OCI-LY7 (cell line): ENCODE measurements at regions not wholly inside any gene's neighbourhood (a gene's known extent, or its start where the extent isn't known, plus 50 kb on each side); places are given as distances from the start of the nearest gene placed in this dataset.

Source experiments
- BruUV-seq: library from RNA; stranded (reverse); fragments of 400-500 nt; replicated peaks from 2 replicates; lab custom pipeline; 2021; lab: Mats Ljungman, UMichigan
- CTCF ChIA-PET: fragments of 300-600 bp; sonication (Branson Sonifier 250); formaldehyde crosslinking; loops from one replicate; lab custom pipeline; 2022; ENCODE audit warnings: antibody characterized with exemption; ENCODE audit not compliant: unreplicated experiment; lab: Charles Lee
- POLR2A ChIA-PET: fragments of 300-600 bp; sonication (Branson Sonifier 250); formaldehyde crosslinking; loops from one replicate; lab custom pipeline; 2022; ENCODE audit warnings: antibody characterized with exemption; lab: Charles Lee
- DNase-seq: peaks from one replicate; pipeline ENCODE4 v3.0.0-alpha.2; 2015; ENCODE audit warnings: low spot score
- H2AFZ ChIP-seq: fragments of 200-600 bp; sonication (generic), shearing (Covaris generic); 2 replicates; pipeline ENCODE4 v1.6.1; 2014; ENCODE audit warnings: mild to moderate bottlenecking, antibody characterized with exemption, low read length, moderate library complexity
- H3K27ac ChIP-seq: fragments of 200-600 bp; sonication (generic); 2 replicates; pipeline ENCODE4 v1.5.1; 2014; ENCODE audit warnings: mixed run types, low read depth, mild to moderate bottlenecking, moderate library complexity, low read length, inconsistent platforms; ENCODE audit not compliant: poor library complexity, severe bottlenecking
- H3K36me3 ChIP-seq: fragments of 200-600 bp; sonication (generic); 2 replicates; pipeline ENCODE4 v1.6.1; 2014; ENCODE audit warnings: mild to moderate bottlenecking, antibody characterized with exemption, low read length, moderate library complexity, mixed read lengths; ENCODE audit not compliant: insufficient read depth
- H3K4me1 ChIP-seq: fragments of 200-600 bp; sonication (generic); 2 replicates; pipeline ENCODE4 v1.5.1; 2014; ENCODE audit warnings: mild to moderate bottlenecking, low read length; ENCODE audit not compliant: insufficient read depth, poor library complexity, severe bottlenecking
- H3K4me2 ChIP-seq: fragments of 200-600 bp; sonication (generic); 2 replicates; pipeline ENCODE4 v1.6.1; 2014; ENCODE audit warnings: mild to moderate bottlenecking, low read length
- H3K4me3 ChIP-seq: fragments of 200-600 bp; sonication (generic); 2 replicates; pipeline ENCODE4 v1.5.1; 2014; ENCODE audit warnings: mild to moderate bottlenecking, low read depth, low read length; ENCODE audit not compliant: poor library complexity, severe bottlenecking
- H3K79me2 ChIP-seq: fragments of 200-600 bp; sonication (generic); 2 replicates; pipeline ENCODE4 v1.6.1; 2016; ENCODE audit warnings: low read depth, mild to moderate bottlenecking, low read length, moderate library complexity, mixed read lengths; ENCODE audit not compliant: insufficient read depth
- H3K9me2 ChIP-seq: fragments of 200-600 bp; sonication (generic); 2 replicates; pipeline ENCODE4 v1.6.1; 2016; ENCODE audit warnings: mild to moderate bottlenecking, low read length, mixed read lengths; ENCODE audit not compliant: insufficient read depth
- H3K9me3 ChIP-seq: fragments of 200-600 bp; sonication (generic); 2 replicates; pipeline ENCODE4 v1.6.1; 2014; ENCODE audit warnings: mild to moderate bottlenecking, mixed run types, low read length, mixed read lengths
- H4K20me1 ChIP-seq: fragments of 200-600 bp; sonication (generic); 2 replicates; pipeline ENCODE4 v1.6.1; 2014; ENCODE audit warnings: mild to moderate bottlenecking, antibody characterized with exemption, low read length, moderate library complexity, mixed read lengths; ENCODE audit not compliant: insufficient read depth
- EZH2phosphoT487 ChIP-seq: fragments of 200-600 bp; sonication (generic); IDR thresholded peaks from 2 replicates; pipeline ENCODE4 v1.6.1; 2018; ENCODE audit warnings: low read depth, borderline replicate concordance, mild to moderate bottlenecking, mixed run types, antibody characterized with exemption, low read length, moderate library complexity, mixed read lengths
- intact Hi-C: fragments of 100-400 bp; cut with micrococcal nuclease; formaldehyde crosslinking; loops from one replicate; pipeline ENCODE4 v1.10.0; 2022; ENCODE audit not compliant: unreplicated experiment
- TF ChIP-seq, protein P1 (sequence below): fragments of 200-600 bp; sonication (generic); conservative IDR thresholded peaks from 2 replicates; pipeline ENCODE4 v1.5.1; 2014; ENCODE audit warnings: mild to moderate bottlenecking, antibody characterized with exemption, low read length, moderate library complexity, mixed read lengths

DNA sequence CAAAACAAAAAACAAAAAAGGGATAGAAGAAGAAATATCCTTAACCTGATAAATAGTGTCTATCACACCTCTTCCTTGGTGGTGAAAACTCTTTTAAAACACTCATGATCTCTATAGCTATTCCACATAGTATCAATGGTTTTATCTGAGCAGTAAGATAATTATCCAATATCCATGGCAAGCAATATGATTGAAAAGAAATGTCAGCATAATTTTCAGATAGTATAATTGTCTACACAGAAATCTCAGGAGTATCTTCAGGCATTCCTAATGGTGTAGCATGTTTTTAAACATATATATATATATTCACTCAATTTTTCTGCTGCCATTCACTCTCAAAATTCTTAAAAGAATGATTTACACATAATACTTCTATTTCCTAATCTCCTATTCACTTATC is 938.0 kb upstream of the SLC35B3 start:
- intact Hi-C loops = no loop called here
- Histone ChIP-seq H3K27ac (no peak overlapping the region), H3K4me3 (no peak overlapping the region), H3K79me2 (no peaks in the 10 kb centered on the region), H3K4me1 (no peaks in the 10 kb centered on the region), H2AFZ (no peak overlapping the region), H3K9me2 (no peaks in the 10 kb centered on the region), H4K20me1 (no peaks in the 10 kb centered on the region), H3K4me2 (no peak overlapping the region), H3K9me3 (no peaks in the 10 kb centered on the region), H3K36me3 (no peaks in the 10 kb centered on the region)
- no TSS peak for BruUV-seq
- TF ChIP-seq, protein P1, sequence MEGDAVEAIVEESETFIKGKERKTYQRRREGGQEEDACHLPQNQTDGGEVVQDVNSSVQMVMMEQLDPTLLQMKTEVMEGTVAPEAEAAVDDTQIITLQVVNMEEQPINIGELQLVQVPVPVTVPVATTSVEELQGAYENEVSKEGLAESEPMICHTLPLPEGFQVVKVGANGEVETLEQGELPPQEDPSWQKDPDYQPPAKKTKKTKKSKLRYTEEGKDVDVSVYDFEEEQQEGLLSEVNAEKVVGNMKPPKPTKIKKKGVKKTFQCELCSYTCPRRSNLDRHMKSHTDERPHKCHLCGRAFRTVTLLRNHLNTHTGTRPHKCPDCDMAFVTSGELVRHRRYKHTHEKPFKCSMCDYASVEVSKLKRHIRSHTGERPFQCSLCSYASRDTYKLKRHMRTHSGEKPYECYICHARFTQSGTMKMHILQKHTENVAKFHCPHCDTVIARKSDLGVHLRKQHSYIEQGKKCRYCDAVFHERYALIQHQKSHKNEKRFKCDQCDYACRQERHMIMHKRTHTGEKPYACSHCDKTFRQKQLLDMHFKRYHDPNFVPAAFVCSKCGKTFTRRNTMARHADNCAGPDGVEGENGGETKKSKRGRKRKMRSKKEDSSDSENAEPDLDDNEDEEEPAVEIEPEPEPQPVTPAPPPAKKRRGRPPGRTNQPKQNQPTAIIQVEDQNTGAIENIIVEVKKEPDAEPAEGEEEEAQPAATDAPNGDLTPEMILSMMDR = no peak
- TF ChIP-seq EZH2phosphoT487 = no peak
- ChIA-PET CTCF (no interaction called here), POLR2A (no interaction called here)
- no peak for DNase-seq

DNA sequence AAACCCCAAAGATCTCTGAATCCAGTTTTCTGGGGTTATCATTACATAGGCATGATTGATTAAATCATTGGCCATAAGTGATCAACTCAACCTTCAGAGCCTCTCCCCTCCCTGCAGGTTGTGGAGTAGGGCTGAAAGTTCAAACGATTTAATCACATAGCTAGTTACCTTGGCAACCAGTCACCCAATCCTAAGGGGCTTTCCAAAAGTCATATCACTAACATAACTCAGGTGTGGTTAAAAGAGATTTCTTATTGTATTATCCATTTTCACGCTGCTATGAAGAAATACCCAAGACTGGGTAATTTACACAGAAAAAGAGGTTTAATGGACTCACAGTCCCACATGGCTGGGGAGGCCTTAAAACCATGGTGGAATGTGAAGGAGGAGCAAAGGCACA is 935.1 kb upstream of the SLC35B3 start:
- no peaks in the 10 kb centered on the region for H3K36me3 ChIP-seq
- POLR2A ChIA-PET = no interaction called here
- no peaks in the 10 kb centered on the region for H3K9me2 ChIP-seq
- BruUV-seq = no TSS peak
- no peak overlapping the region for H3K4me3 ChIP-seq
- TF ChIP-seq, protein P1 = no peak
- TF ChIP-seq EZH2phosphoT487 = no peak
- H3K4me2 ChIP-seq = no peak overlapping the region
- no peaks in the 10 kb centered on the region for H3K4me1 ChIP-seq
- no peaks in the 10 kb centered on the region for H3K79me2 ChIP-seq
- intact Hi-C loops = no loop called here
- no peaks in the 10 kb centered on the region for H4K20me1 ChIP-seq
- H3K9me3 ChIP-seq = no peaks in the 10 kb centered on the region
- CTCF ChIA-PET = no interaction called here
- no peak overlapping the region for H2AFZ ChIP-seq
- no peak overlapping the region for H3K27ac ChIP-seq
- DNase-seq = no peak

DNA sequence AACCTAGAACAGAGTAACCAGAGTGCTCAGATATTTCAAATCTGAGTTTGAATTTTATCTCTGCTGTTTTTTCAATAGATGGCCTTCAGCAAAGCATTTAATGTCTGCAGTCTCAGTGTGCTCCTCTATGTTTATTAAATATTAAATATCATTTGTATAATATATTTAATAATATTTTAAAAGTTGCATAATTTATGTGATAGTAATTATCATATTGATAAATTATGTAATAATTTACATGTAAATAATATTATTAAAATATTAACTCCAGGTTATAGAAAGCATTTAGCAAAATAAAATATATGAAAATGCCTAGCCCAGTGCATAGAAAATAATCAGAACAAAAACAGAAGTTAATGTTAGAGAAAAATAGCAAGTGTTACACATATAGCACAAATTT is 930.0 kb upstream of the SLC35B3 start:
- no peaks in the 10 kb centered on the region for H4K20me1 ChIP-seq
- intact Hi-C loops = no loop called here
- no peaks in the 10 kb centered on the region for H3K9me2 ChIP-seq
- H3K36me3 ChIP-seq = no peaks in the 10 kb centered on the region
- no peak overlapping the region for H2AFZ ChIP-seq
- POLR2A ChIA-PET = no interaction called here
- no peaks in the 10 kb centered on the region for H3K4me1 ChIP-seq
- CTCF ChIA-PET = no interaction called here
- DNase-seq = no peak
- H3K27ac ChIP-seq = no peak overlapping the region
- TF ChIP-seq EZH2phosphoT487 = no peak
- TF ChIP-seq, protein P1 = no peak
- no TSS peak for BruUV-seq
- H3K79me2 ChIP-seq = no peaks in the 10 kb centered on the region
- no peak overlapping the region for H3K4me2 ChIP-seq
- no peak overlapping the region for H3K4me3 ChIP-seq
- H3K9me3 ChIP-seq = no peaks in the 10 kb centered on the region
